Peyer's patch (tissue), 4 donors: ENCODE measurements at regions not wholly inside any gene's neighbourhood (a gene's known extent, or its start where the extent isn't known, plus 50 kb on each side); places are given as distances from the start of the nearest gene placed in this dataset.

ENCODE experiments used
- DNase-seq, 3 donors: peaks; one replicate each; pipeline ENCODE4 v3.0.0-alpha.2; 2017 to 2019
- H3K27ac ChIP-seq, 4 donors: fragments of 200-600 bp; sonication (generic); one replicate each; pipeline ENCODE4 v1.5.1; 2016 to 2019
- H3K27me3 ChIP-seq, 2 donors: fragments of 200-600 bp; sonication (generic); one replicate each; pipeline ENCODE4 v1.5.1; 2019
- H3K36me3 ChIP-seq, 3 donors: fragments of 200-600 bp; sonication (generic); one replicate each; pipeline ENCODE4 v1.5.1; 2016 to 2019
- H3K4me1 ChIP-seq, 4 donors: fragments of 200-600 bp; sonication (generic); one replicate each; pipeline ENCODE4 v1.5.1; 2016 to 2019
- H3K4me3 ChIP-seq, 4 donors: fragments of 200-600 bp; sonication (generic); 1 replicate in 3 of 4; 2 replicates in 1 of 4; pipeline ENCODE4 v1.5.1; 2016 to 2019; ENCODE audit warnings: mild to moderate bottlenecking in 1 of 4
- H3K9me3 ChIP-seq, 4 donors: fragments of 200-600 bp; sonication (generic); one replicate each; pipeline ENCODE4 v1.5.1; 2016 to 2019; ENCODE audit warnings: mild to moderate bottlenecking in 1 of 4
- CTCF ChIP-seq, 6 experiments: fragments of 450-650 bp in 4 of 6; fragments of 200-600 bp in 2 of 6; sonication (generic) in 1 of 6; IDR thresholded peaks; one replicate each; pipeline ENCODE4 v1.5.1; 2017 to 2019; ENCODE audit warnings: antibody characterized with exemption in 6 of 6, mild to moderate bottlenecking in 3 of 6, moderate library complexity in 1 of 6
- POLR2A ChIP-seq, 2 donors: fragments of 450-650 bp; IDR thresholded peaks; one replicate each; pipeline ENCODE4 v1.5.1; 2017; ENCODE audit warnings: antibody characterized with exemption in 2 of 2, mild to moderate bottlenecking in 2 of 2, moderate library complexity in 2 of 2

DNA sequence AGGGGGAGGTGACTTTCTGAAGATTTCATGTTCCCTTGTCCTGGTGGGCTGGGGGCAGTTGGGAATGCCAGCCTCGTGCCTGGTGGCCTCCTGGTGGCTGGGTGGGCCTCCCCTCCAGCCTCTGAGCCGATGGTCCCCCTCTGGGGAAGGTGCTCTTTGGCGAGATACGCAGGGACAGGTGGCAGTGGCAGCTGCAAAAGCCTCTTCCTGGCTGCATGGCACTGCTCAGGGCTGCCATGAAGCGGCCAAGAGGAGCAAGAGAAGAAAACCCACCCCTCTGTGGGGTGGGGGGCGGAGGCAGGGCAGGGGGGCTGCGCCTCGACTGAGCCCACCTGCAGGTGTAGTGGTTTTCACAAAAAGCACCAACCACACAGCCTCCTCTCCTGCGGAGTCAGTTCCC is 61.8 kb upstream of the PHF21B start:
- H3K27me3 ChIP-seq = no peaks in the 10 kb centered on the region
- H3K4me3 ChIP-seq = no peak overlapping the region
- TF ChIP-seq POLR2A (IDR thresholded peaks at IDR 0.05) = no peak
- no peak for TF ChIP-seq CTCF (IDR thresholded peaks at IDR 0.05)
- DNase-seq = no peak
- H3K36me3 ChIP-seq = no peaks in the 10 kb centered on the region
- no peaks in the 10 kb centered on the region for H3K4me1 ChIP-seq
- H3K27ac ChIP-seq = no peak overlapping the region
- H3K9me3 ChIP-seq = no peaks in the 10 kb centered on the region

- Histone ChIP-seq H3K27me3 (no peaks in the 10 kb centered on the region), H3K9me3 (no peaks in the 10 kb centered on the region)
These were observed 62.6 kb upstream of the PHF21B start for GRCh38 chr22:45072322-45072903.

DNA sequence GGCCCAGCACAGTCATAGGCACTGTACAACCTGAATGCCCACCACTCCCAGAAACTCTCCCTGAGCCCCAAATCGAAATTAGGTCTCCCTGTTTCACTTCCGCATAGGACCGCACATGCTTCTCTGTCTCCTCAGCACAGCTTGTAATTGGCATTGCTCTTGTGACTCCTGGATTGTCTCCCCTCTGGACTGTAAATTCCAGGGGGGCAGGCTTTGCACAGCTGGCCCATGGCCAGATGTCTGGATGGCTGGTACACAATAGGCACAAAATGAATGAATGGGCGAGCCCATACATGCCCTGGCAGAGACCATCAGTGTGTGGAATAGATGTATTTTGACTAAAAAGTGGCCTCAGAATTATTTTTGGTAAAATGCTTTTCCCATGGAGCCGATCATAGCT is 63.3 kb upstream of the PHF21B start:
- no peaks in the 10 kb centered on the region for H3K4me1 ChIP-seq
- H3K27me3 ChIP-seq = no peaks in the 10 kb centered on the region
- H3K27ac ChIP-seq = no peak overlapping the region
- H3K9me3 ChIP-seq = no peaks in the 10 kb centered on the region
- no peak for DNase-seq
- TF ChIP-seq POLR2A (IDR thresholded peaks at IDR 0.05) (no peak), CTCF (IDR thresholded peaks at IDR 0.05) (no peak)
- no peak overlapping the region for H3K4me3 ChIP-seq
- H3K36me3 ChIP-seq = no peaks in the 10 kb centered on the region

More at GRCh38 chr22:45072322-45072903, 62.6 kb upstream of the PHF21B start:
- TF ChIP-seq POLR2A (IDR thresholded peaks at IDR 0.05) = no peak
- TF ChIP-seq CTCF (IDR thresholded peaks at IDR 0.05) = no peak
- Histone ChIP-seq H3K4me3 (no peak overlapping the region), H3K27ac (no peak overlapping the region), H3K4me1 (no peaks in the 10 kb centered on the region), H3K36me3 (no peaks in the 10 kb centered on the region)
- no peak for DNase-seq

GRCh38 chr22:45077286-45077685 is 67.5 kb upstream of the PHF21B start:
- no peaks in the 10 kb centered on the region for H3K9me3 ChIP-seq
- no peaks in the 10 kb centered on the region for H3K4me1 ChIP-seq
- H3K27me3 ChIP-seq = no peaks in the 10 kb centered on the region
- no peak for DNase-seq
- no peaks in the 10 kb centered on the region for H3K36me3 ChIP-seq
- H3K4me3 ChIP-seq = no peak overlapping the region
- no peak overlapping the region for H3K27ac ChIP-seq
- no peak for TF ChIP-seq CTCF (IDR thresholded peaks at IDR 0.05)
- no peak for TF ChIP-seq POLR2A (IDR thresholded peaks at IDR 0.05)

GRCh38 chr22:45077826-45078334 is 68.1 kb upstream of the PHF21B start:
- no peaks in the 10 kb centered on the region for H3K4me1 ChIP-seq
- DNase-seq = no peak
- no peaks in the 10 kb centered on the region for H3K36me3 ChIP-seq
- no peaks in the 10 kb centered on the region for H3K9me3 ChIP-seq
- no peak overlapping the region for H3K27ac ChIP-seq
- H3K4me3 ChIP-seq = no peak overlapping the region
- no peaks in the 10 kb centered on the region for H3K27me3 ChIP-seq
- no peak for TF ChIP-seq POLR2A (IDR thresholded peaks at IDR 0.05)
- no peak for TF ChIP-seq CTCF (IDR thresholded peaks at IDR 0.05)

GRCh38 chr22:45082795-45083194 is 73.0 kb upstream of the PHF21B start:
- Histone ChIP-seq H3K4me3 (no peak overlapping the region), H3K27ac (no peak overlapping the region), H3K27me3 (no peaks in the 10 kb centered on the region), H3K9me3 (no peaks in the 10 kb centered on the region), H3K4me1 (no peaks in the 10 kb centered on the region), H3K36me3 (no peaks in the 10 kb centered on the region)
- no peak for DNase-seq
- TF ChIP-seq POLR2A (IDR thresholded peaks at IDR 0.05) (no peak), CTCF (IDR thresholded peaks at IDR 0.05) (no peak)
